HG02981 (cell line): ENCODE measurements at regions not wholly inside any gene's neighbourhood (a gene's known extent, or its start where the extent isn't known, plus 50 kb on each side); places are given as distances from the start of the nearest gene placed in this dataset.
"Not testable (repeated sequence)": the region's sequence is repeated elsewhere in the genome, so short reads cannot be mapped to it uniquely, and the experiment has no call there.

ENCODE experiments used
- ATAC-seq: cut with Tn5 transposase; IDR thresholded peaks from one replicate; pipeline ENCODE4 v1.9.1; 2021; ENCODE audit warnings: mild to moderate bottlenecking, moderate library complexity; ENCODE audit not compliant: unreplicated experiment

DNA sequence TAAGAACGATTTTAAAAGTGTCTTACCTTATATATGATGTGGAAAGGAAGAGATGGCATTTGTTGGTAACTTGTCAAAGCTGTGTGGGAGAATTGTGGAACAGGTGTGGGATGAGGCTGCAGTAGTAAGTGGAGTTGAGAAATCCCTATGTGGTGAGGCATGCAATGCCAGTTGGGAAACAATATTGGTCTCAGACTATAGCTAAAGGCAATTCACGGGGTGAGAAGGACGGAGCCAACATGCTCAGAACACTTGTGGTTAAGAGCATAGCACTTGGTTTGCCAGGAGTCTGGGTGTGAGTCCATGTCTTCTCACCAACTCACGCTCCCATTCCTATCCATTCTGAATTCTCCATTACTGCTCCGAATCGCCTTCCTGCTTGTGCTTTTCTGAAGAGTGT, 615.6 kb upstream of the ADAMTS9 start:
- ATAC-seq, result no peak

DNA sequence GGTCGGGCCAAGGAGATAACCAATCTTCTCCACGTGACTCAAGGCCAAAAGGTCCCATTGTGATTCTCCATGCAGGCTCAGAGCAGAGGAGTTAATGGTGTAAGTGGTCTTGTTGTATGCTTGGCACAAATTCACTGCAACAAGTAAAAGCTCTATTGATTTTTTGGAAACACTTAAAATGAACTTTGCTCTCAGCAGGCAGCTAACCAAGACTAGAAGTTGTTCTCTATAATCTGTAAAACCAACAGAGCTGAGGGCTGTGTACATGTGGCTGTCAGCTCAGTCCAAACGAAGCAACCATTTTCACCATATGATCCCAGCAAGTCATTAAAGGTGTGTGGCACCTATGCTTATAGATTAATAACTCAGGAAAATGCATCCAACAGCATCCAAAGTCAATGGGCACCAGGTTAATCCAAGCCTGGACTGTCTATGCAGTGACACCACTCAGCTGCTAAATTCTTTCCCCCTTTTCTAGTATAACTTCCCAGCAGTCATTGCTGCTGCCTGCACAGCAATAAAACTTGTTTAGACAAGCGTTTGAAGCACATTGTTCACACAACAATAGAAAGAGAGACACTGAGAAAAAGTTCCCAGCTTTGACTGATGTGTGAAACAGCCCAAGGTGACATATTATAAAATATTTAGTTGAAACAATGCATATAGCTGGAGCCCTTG, 603.8 kb upstream of the ADAMTS9 start:
- ATAC-seq, result no peak

DNA sequence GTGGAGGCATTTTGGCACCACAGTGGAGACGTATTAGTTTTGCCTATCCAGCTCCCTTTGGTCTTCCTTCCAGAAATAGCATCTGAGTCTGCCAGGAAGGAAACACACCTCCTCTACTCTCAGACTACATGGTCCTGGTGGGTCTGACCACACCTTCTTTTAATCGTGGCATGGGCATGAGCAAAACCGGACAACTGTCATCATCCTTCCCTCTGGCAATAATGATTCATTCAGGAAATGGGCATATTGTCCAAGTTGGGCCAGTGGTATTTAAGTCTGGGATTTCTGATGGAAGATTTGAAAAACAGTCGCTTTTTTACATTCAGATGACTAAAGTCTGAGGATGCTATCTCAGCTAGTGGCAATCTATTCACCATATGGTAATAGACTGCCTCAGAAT, 601.0 kb upstream of the ADAMTS9 start:
- no peak for ATAC-seq

DNA sequence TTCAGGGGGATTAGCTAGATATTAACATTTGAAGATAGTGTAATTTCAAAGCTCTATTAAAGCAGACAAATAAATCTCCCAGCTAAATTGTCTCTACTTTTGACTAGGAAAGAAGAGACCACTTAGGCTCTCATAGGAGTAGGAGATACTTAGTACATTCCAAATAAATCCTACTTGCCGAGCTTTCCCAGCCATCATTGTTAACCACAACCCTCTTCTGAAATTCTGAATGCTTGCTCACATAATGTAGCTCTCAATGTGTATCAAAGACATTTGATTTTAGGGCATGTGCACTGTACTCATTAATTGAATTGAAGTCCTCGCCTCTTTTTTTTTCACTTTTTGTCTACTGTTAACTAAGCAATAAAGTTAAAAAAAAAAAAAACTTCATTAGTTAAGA, 598.2 kb upstream of the ADAMTS9 start:
- ATAC-seq, result no peak

DNA sequence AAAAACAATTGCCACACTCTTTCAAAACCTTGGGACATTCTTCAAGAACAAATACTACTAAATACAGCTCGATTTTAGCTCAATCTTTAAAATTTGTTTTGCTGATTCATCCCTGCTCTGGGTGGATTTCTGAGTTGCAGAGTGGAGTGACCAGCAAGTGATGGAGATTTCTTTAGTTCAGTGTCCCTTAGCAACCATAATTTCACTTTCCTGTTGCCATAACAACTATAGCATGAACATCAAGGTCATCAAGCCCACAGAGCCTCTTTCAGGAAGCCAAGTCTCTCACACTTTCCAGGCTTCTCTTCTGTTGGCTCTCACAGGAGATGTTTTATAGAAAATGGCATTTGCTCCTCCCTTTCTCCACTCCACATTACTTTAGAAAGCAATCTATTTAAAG, 597.2 kb upstream of the ADAMTS9 start:
- no peak for ATAC-seq

DNA sequence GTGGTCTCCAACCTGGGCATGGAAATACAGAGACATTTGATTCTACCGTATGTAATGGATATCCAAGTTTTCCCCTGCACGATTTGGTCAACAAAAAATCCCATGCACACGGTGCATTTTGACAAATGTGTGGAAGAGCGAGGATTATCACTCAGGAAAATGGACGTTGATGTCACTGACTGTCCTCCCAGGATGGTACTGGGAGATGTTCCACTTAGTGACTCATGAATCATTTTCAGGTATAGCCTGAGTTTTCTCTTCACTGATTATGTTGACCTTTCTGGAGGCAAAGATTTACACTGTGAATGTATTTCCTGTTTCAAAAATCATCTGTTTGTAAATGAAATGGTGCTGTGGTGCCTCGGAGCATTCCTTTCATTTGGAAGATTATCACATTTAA, 596.7 kb upstream of the ADAMTS9 start:
- no peak for ATAC-seq

DNA sequence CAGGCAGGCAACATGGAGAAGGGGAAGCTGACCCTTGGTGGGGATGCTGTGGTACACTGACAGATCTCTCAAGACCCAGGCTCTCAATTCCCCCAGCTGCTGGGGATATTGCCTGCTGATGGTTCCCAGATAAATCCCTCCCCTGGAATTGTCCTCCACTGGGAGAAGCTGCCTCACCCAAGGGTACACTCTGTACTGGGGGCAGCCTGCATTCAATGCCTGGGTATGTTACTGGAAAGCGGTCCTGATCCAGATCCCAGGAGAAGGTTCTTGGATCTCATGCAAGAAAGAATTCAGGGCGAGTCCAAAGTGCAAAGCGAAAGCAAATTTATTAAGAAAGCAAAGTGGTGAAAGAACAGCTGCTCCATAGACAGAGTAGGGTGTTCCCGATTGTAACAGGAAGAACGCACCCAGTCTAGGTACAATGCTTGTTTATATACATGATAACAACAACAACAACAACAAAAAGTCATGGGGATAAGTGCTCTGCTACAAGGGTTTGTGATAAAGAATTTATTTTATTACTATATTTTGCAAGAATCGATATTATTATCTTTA, 591.5 kb upstream of the ADAMTS9 start:
- ATAC-seq, result no peak

DNA sequence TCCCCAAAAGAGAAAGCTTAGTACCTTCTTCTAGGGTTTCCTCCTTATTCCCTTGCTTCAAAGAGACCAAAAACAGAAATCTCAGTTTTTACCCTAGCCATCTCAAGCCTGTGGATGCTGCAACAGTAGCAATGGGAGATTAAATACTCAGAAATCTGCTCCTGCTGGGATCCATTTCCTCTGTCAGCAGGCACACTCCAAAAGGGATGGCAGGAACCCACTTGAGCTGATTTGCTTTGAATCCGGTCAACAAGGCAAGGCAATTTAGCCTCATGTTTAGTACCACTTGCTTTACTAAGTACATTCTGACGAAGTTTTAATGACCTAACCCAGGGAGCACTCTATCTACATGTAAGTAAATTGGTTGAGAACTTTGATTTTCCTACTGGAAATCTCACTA, 590.0 kb upstream of the ADAMTS9 start:
- no peak for ATAC-seq

DNA sequence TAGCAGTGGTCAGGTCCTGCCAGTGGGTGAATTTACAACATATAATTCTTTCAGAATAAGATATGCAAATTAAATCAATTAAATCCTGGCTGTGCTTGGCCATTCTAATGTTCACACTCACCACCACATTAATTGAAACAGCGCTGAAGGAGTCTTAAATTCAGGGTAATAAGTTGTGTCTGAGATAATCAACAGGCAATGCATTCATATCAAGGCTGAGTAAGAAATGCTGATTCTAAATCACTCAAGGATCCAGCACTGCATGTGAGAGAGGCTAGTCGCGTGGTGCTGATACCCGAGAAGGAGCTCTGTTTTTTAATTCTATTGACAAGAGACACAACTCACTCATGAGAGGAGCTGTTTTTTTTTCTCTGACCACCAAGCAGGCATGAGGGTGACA, 588.8 kb upstream of the ADAMTS9 start:
- ATAC-seq, result no peak

DNA sequence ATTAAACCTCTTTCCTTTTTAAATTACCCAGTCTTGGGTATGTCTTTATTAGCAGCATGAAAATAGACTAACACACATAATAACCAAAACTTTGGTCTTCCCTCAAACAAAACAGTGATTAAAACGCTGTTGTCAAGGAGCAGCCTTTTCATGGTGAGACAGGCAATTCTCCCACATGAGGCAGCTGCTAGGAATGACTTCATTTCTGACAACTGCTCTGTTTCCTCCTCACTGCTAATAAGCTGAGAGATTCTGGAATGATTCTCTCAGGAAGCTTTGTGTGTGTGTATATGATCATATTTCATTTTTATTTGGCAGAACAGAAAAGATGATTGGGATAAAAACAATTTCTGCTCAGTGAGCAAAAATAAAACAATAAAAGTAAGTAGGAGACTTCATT, 580.6 kb upstream of the ADAMTS9 start:
- no peak for ATAC-seq

DNA sequence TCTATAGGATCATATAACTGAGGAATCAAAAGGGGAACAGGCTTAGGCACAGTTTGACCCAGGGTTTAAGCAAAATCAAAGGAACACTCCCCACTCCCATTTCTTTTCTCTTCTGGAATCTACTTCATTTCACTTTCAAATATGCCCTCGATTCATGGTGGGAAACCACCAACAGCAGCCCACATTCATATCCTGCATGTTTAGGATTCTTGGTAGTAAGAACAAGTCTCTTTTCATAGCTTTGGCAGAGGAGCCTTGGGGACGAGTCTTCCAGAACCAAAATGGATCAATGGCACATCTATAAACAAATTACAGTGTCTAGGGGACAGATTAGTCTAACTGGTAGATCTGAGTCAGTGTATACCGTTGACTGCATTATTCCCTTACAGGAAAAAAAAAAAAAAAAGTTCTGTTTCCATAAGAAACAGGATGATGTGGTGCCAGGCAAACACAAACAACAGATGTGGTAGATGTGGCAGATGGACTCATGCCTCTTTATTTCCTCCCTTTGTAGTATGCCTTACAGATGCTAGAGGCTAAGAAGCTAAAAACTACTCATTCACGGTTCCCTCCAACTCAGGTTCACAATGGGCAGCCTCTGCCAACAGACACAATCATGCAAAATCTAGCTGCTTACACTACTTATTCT, 578.3 kb upstream of the ADAMTS9 start:
- ATAC-seq, result no peak

DNA sequence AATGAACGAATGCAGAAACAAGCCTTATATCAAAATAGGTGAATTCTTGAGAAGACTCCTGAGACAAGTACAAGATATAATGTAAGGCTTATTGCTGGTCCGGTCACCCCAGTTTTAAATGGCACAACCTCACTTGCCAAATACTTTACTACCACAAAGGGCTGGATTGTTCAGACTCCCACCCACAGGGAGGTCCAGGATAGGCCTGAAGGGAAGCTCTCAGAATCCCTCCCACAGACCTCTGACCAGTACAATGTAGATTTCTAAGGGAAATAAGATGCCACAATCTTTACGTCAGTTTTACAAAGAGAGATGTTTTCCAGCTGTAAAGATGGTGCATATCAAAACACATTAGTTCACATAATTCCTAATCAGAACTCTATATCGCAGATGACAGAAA, 577.7 kb upstream of the ADAMTS9 start:
- no peak for ATAC-seq

DNA sequence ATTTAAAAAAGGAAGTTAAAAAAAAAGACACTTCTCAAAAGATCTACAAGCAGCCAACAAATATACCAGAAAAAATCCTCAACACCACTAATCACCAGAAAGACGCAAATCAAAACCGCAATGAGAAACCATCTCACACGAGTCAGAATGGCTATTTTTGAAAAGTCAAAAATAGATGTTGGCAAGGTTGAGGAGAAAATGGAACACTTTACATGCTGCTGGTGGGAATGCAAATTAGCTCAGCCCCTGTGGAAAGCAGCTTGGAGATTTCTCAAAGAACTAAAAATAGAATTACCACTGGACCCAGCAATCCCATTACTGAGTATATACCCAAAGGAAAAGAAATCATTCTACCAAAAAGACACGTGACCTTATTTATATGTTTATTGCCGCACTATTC, 574.7 kb upstream of the ADAMTS9 start:
- no peak for ATAC-seq

DNA sequence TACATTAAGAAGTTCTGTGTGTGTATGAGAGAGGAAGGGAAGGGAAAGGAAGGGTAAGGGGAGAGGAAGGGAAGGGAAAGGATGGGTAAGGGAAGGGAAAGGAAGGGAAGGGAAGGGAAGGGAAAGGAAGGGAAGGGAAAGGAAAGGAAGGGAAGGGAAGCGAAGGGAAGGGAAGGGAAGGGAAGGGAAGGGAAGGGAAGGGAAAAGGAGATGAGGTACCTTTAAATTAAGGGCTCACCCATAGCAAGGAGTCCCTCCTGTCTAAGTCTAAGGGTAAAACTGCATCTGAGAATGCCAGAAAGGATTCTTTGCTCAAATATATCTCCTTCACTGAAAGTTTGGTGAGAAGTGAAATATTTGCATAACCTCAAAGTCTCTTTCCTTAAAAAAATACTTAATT, 572.1 kb upstream of the ADAMTS9 start:
- no peak for ATAC-seq

DNA sequence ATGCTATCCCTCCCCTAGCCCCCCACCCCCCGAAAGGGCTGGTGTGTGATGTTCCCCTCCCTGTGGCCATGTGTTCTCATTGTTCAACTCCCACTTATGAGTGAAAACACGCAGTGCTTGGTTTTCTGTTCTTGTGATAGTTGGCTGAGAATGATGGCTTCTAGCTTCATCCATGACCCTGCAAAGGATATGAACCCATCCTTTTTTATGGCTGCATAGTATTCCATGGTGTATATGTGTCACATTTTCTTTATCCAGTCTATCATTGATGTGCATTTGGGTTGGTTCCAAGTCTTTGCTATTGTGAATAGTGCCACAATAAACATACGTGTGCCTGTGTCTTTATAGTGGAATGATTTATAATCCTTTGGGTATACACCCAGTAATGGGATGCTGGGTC, 565.1 kb upstream of the ADAMTS9 start:
- ATAC-seq, result not testable (repeated sequence)

DNA sequence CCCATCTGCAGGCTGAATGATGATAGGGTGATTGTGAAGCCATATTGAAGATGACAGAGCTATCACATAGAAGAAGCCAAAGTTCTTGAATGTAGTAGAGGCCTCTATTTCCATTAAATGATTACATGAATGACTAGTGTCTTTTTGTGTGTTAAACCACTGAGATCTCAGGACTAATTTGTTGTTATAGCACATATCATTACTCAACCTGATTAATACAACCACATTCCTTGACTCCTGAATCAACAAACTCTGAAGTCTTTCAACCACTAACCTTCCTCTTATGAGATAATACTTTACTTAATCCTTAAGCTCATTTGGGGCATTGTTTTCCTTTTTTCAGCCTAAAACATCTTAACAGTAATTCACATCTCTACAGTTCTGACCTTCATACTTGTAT, 564.5 kb upstream of the ADAMTS9 start:
- ATAC-seq, result no peak

DNA sequence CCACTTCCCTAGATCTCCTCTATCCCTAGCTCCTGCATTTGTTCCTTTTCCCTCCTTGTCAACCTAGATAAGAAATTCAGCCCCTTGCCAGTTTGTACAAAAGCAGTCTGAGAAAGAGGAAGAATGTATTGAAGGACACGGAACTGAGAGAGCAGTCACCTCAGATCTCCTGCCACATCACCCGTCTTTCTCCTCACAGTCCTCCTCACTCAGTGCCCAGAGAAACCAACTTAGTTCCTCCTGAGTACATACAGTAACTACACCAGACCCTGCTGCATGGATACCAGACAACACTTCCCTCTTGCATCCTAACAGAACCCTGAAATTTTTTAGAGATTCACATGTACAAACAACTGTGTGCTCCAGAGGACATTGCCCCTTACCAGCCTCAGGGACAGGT, 563.6 kb upstream of the ADAMTS9 start:
- ATAC-seq, result no peak

DNA sequence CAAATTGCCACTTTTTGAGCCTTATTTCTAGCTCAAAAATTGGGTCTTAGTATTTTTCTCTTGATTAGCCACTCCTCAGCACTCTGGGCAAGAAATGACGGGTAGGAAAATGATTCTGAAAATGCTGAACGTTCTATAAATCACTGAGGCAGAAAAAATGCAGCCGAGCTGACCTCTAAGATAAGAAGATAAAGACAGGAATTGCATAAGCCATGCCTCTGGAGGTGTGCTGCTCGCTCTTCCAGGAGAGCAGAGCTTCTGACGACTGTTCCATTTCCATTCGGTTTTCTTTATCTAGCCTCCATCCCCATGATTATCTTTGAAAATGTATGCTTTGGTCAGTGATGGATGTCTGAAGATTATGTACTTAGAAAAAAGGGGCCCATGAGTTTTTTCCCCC, 558.8 kb upstream of the ADAMTS9 start:
- no peak for ATAC-seq

DNA sequence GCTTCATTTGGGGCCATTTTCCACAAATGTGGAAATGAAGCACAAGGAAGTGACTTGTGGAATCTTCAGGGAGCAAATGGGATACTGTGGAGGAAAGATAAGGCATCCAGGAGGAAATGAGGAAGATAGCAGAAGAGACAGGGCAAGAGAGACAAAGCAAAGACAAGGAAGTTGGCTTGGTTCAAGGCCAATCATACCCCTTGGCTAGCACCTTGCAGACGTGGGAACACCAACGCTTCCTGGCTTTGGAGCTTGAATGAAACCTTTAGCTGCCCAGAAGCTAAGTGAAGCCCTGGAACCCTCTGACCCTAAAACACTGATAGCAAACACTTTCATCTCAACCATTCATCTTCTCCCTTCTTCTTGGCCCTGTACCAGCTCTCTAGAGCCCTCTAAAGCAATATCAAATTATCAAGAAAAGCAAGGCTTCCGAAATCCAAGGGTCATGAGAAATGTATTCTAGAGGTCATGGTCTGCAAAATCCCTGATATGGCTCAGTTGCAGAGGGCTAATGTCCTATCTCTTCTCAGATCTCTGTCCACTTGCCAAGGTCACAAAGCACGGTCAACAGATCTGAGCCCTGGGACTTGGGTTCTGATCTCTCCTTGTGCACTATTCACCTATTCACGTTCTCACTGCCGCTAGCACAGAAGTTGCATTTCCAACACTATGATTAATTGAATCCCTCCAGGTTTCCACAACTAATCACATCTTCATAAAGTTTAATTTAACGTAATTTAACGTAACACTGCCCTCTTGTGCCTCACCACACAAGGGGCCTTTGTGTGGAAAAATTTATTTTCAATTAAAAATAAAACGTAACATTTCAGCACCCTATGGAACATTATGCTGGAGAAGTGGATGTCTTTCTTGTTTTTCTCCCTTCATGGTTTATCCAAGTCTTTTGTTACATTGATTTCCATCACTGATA, 557.6 kb upstream of the ADAMTS9 start:
- ATAC-seq, result no peak

DNA sequence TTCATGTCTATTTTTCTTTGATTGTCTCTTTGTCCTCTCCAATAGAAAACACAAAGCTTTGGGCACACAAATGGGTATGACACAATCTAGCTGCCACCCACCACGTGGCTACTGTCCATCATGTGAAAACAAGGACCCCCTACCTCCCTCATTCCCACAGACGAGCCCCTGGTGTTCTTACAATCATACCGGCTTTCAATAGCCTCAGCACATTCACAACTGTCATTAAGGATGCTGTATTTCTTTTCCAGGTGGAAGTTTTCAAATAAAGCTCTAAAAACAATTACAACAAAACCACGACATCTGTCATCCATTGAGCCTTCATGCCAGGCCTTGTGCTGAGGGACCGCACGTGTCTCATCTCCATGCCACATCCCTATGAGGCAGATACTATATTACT, 552.6 kb upstream of the ADAMTS9 start:
- ATAC-seq, result no peak

DNA sequence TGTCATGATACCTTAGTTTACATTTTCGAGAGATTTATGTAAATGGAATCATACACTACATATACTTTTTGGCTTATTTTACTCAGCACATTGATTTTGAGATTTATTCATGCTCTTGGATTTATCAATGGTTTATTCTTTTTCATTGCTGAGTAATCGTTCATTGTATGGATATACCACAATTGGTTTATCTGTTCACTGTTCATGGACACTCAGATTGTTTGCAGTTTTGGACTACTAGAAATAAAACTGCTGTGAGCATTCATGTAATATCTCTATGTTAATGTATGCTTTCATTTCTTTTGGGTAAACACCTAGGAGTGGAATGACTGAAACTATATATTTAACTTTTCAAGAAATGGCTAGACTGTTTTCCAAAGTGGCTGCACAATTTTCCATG, 550.9 kb upstream of the ADAMTS9 start:
- no peak for ATAC-seq

DNA sequence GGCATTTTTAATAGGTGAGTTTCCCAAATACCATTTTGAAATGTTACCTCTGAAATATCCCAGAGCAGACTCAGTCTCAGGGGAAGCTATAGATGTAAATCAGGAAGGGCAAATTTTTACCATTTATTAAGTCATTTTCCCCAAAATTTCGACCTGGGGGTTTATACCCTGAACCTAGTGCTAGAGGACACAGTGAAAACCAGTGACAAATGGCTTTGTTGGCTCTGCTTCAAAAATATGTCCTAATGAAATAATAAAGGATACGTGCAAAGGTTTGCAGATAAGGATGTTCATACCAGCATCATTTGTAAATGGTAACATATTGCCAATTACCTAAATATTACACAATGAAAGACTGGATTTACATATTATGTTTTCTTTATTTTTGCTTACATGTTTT, 546.7 kb upstream of the ADAMTS9 start:
- ATAC-seq, result no peak
